HepG2 (cell line): ENCODE measurements at regions not wholly inside any gene's neighbourhood (a gene's known extent, or its start where the extent isn't known, plus 50 kb on each side); places are given as distances from the start of the nearest gene placed in this dataset.

Experiments
- ATAC-seq: fragments of 200-7000 bp; cut with Tn5 transposase; 3 replicates; pipeline ENCODE4 v1.9.1; 2020; ENCODE audit warnings: mild to moderate bottlenecking, moderate library complexity
- BruUV-seq: library from RNA; stranded (reverse); fragments of 400-500 nt; replicated peaks from 2 replicates; lab custom pipeline; 2021; lab: Mats Ljungman, UMichigan
- CTCF ChIA-PET: fragments of 300-600 bp; formaldehyde crosslinking; extraction: SDS; loops from one replicate; lab custom pipeline; 2021; ENCODE audit warnings: low total read pairs, inconsistent platforms, low intra/inter-chr PET ratio; lab: Yijun Ruan, JAX
- POLR2A ChIA-PET: fragments of 350-600 bp; sonication (Branson Sonifier 250); formaldehyde crosslinking; loops from one replicate; lab custom pipeline; 2020; ENCODE audit warnings: antibody characterized with exemption, inconsistent platforms; lab: Yijun Ruan, JAX
- DNase-seq: peaks from one replicate; pipeline ENCODE4 v3.0.0-alpha.2; 2015; ENCODE audit warnings: low spot score
- FAIRE-seq: peaks from 3 replicates; lab custom pipeline; 2011; peaks lifted over from hg19 to GRCh38; lab: Jason Lieb, UNC
- H2AFZ ChIP-seq: one replicate; pipeline ENCODE4 v1.6.1; 2011; ENCODE audit warnings: low read length, inconsistent platforms
- H3K27ac ChIP-seq: fragments of 300-600 bp; 3 replicates; pipeline ENCODE4 v1.8.0; 2011; ENCODE audit warnings: mixed run types, mild to moderate bottlenecking, mixed read lengths, low read length, inconsistent platforms; ENCODE audit not compliant: insufficient read depth; ENCODE audit errors: extremely low read length
- H3K27me3 ChIP-seq, 2 experiments: fragments of 200-600 bp in 1 of 2; 2 replicates in 1 of 2; 3 replicates in 1 of 2; pipeline versions ENCODE4 v1.6.0 to v1.8.0; 2011; ENCODE audit warnings: low read length in 2 of 2, mild to moderate bottlenecking in 2 of 2, moderate library complexity in 2 of 2, inconsistent platforms in 1 of 2; ENCODE audit not compliant: insufficient read depth in 2 of 2, control insufficient read depth in 1 of 2
- H3K36me3 ChIP-seq, 2 experiments: fragments of 200-600 bp in 1 of 2; replicated peaks in 1 of 2; 2 replicates in 1 of 2; 3 replicates in 1 of 2; pipeline versions ENCODE4 v1.5.1 to v1.8.0; 2011; ENCODE audit warnings: low read length in 2 of 2, inconsistent platforms in 1 of 2; ENCODE audit not compliant: insufficient read depth in 2 of 2, control insufficient read depth in 1 of 2
- H3K4me1 ChIP-seq: 2 replicates; pipeline ENCODE4 v1.5.1; 2012; ENCODE audit warnings: low read length, inconsistent platforms; ENCODE audit not compliant: insufficient read depth
- H3K4me2 ChIP-seq: 2 replicates; pipeline ENCODE4 v1.6.0; 2011; ENCODE audit warnings: low read depth, low read length, inconsistent platforms
- H3K4me3 ChIP-seq, 3 experiments: fragments of 200-600 bp in 1 of 3; sonication (generic), shearing (Covaris generic) in 1 of 3; replicated peaks in 1 of 3; 2 replicates each; pipeline ENCODE4 v1.5.1; 2011 to 2016; ENCODE audit warnings: low read length in 3 of 3, inconsistent platforms in 2 of 3, low read depth in 2 of 3, mild to moderate bottlenecking in 2 of 3, control low read depth in 1 of 3, mixed read lengths in 1 of 3; ENCODE audit not compliant: insufficient read depth in 1 of 3
- H3K79me2 ChIP-seq: one replicate; pipeline ENCODE4 v1.6.1; 2011; ENCODE audit warnings: low read length, inconsistent platforms; ENCODE audit not compliant: insufficient read depth
- H3K9ac ChIP-seq: 2 replicates; pipeline ENCODE4 v1.6.0; 2011; ENCODE audit warnings: mild to moderate bottlenecking, low read depth, low read length, inconsistent platforms; ENCODE audit not compliant: insufficient read depth
- H3K9me3 ChIP-seq: 2 replicates; pipeline ENCODE4 v1.5.1; 2012; ENCODE audit warnings: mild to moderate bottlenecking, low read length
- H4K20me1 ChIP-seq: 2 replicates; pipeline ENCODE4 v1.6.0; 2011; ENCODE audit warnings: inconsistent platforms, mild to moderate bottlenecking, low read length, moderate library complexity; ENCODE audit not compliant: insufficient read depth
- ETS1 ChIP-seq: sonication (generic); formaldehyde crosslinking; IDR thresholded peaks from 2 replicates; pipeline ENCODE4 v1.4.0; 2020; ENCODE audit warnings: missing genetic modification reagents
- HDAC6 ChIP-seq: fragments of 200-600 bp; sonication (generic); IDR thresholded peaks from 2 replicates; pipeline ENCODE4 v1.7.0; 2017; ENCODE audit warnings: mild to moderate bottlenecking, antibody characterized with exemption, low read length, low read depth
- KLF11 ChIP-seq: IDR thresholded peaks from 2 replicates; pipeline ENCODE4 v1.6.1; 2016; ENCODE audit warnings: missing compliant biosample characterization
- MBD4 ChIP-seq: IDR thresholded peaks from 2 replicates; pipeline ENCODE4 v1.6.1; 2012; ENCODE audit warnings: low read length, inconsistent platforms, borderline replicate concordance
- MTA3 ChIP-seq: sonication (generic); formaldehyde crosslinking; IDR thresholded peaks from 2 replicates; pipeline ENCODE4 v1.4.0; 2020; ENCODE audit warnings: missing genetic modification reagents
- POLR2A ChIP-seq, 2 experiments: IDR thresholded peaks; 2 replicates each; pipeline ENCODE4 v1.6.1; 2011; ENCODE audit warnings: low read depth in 2 of 2, low read length in 2 of 2, mild to moderate bottlenecking in 1 of 2, moderate library complexity in 1 of 2; ENCODE audit not compliant: insufficient read depth in 1 of 2
- STAG1 ChIP-seq: sonication (generic); formaldehyde crosslinking; IDR thresholded peaks from 2 replicates; pipeline ENCODE4 v1.4.0; 2020; ENCODE audit warnings: missing genetic modification reagents
- THAP11 ChIP-seq: IDR thresholded peaks from 2 replicates; pipeline ENCODE4 v1.6.1; 2016; ENCODE audit warnings: missing biosample characterization, missing genetic modification reagents
- YEATS2 ChIP-seq: sonication (generic); formaldehyde crosslinking; IDR thresholded peaks from 2 replicates; pipeline ENCODE4 v1.4.0; 2020; ENCODE audit warnings: missing genetic modification reagents, borderline replicate concordance
- ZFAT ChIP-seq: sonication (generic); formaldehyde crosslinking; conservative IDR thresholded peaks from 2 replicates; pipeline ENCODE4 v1.8.1; 2023; ENCODE audit warnings: missing genetic modification reagents, inconsistent platforms
- ZNF335 ChIP-seq: sonication (generic); formaldehyde crosslinking; IDR thresholded peaks from 2 replicates; pipeline ENCODE4 v1.4.0; 2020; ENCODE audit warnings: missing genetic modification reagents
- ZNF629 ChIP-seq: sonication (generic); formaldehyde crosslinking; conservative IDR thresholded peaks from 2 replicates; pipeline ENCODE4 v1.5.0; 2020; ENCODE audit warnings: missing genetic modification reagents
- ZNF672 ChIP-seq: sonication (generic); formaldehyde crosslinking; IDR thresholded peaks from 2 replicates; pipeline ENCODE4 v1.8.1; 2022; ENCODE audit warnings: missing genetic modification reagents
- WGBS: methylation state at CpG from one replicate; pipeline ENCODE4 v1.1.6; 2017; ENCODE audit warnings: low lambda C conversion rate; 5-methylcytosine and 5-hydroxymethylcytosine counted together
- in situ Hi-C: cut with HindIII; loops from 2 replicates; pipeline ENCODE4 v1.10.0; 2017; ENCODE audit warnings: low pct_unique_long_range_greater_than_20kb; ENCODE audit not compliant: extremely low pct_ligation_motif_present
- intact Hi-C: fragments of 100-400 bp; cut with micrococcal nuclease; formaldehyde crosslinking; loops from one replicate; pipeline ENCODE4 v1.10.0; 2022; ENCODE audit not compliant: unreplicated experiment
- TF ChIP-seq, protein P1 (sequence below): sonication (generic); formaldehyde crosslinking; IDR thresholded peaks from 2 replicates; pipeline ENCODE4 v1.5.1; 2020; ENCODE audit warnings: missing genetic modification reagents, mild to moderate bottlenecking, borderline replicate concordance
- TF ChIP-seq, protein P2 (sequence below): sonication (generic); formaldehyde crosslinking; IDR thresholded peaks from 2 replicates; pipeline ENCODE4 v1.8.0; 2022; ENCODE audit warnings: missing genetic modification reagents, low read depth, mild to moderate bottlenecking, borderline replicate concordance

GRCh38 chr2:156110890-156111289, 221.6 kb downstream of the NR4A2 start:
- Histone ChIP-seq H3K36me3 (no peaks in the 10 kb centered on the region), H3K4me2 (no peak overlapping the region), H2AFZ (no peak overlapping the region), H3K9ac (no peak overlapping the region), H4K20me1 (no peaks in the 10 kb centered on the region), H3K4me1 (no peaks in the 10 kb centered on the region), H3K27me3 (no peaks in the 10 kb centered on the region), H3K4me3 (no peak overlapping the region), H3K27ac (no peak overlapping the region), H3K9me3 (no peaks in the 10 kb centered on the region), H3K79me2 (no peaks in the 10 kb centered on the region)
- no TSS peak for BruUV-seq
- peak; percentile 87 for ATAC-seq
- WGBS, result 37% methylated on average over 2 of the region's 2 CpGs
- POLR2A ChIA-PET, result no interaction called here
- TF ChIP-seq STAG1 (CRISPR knock-in tag), result peak; percentile 45
- TF ChIP-seq, protein P1, sequence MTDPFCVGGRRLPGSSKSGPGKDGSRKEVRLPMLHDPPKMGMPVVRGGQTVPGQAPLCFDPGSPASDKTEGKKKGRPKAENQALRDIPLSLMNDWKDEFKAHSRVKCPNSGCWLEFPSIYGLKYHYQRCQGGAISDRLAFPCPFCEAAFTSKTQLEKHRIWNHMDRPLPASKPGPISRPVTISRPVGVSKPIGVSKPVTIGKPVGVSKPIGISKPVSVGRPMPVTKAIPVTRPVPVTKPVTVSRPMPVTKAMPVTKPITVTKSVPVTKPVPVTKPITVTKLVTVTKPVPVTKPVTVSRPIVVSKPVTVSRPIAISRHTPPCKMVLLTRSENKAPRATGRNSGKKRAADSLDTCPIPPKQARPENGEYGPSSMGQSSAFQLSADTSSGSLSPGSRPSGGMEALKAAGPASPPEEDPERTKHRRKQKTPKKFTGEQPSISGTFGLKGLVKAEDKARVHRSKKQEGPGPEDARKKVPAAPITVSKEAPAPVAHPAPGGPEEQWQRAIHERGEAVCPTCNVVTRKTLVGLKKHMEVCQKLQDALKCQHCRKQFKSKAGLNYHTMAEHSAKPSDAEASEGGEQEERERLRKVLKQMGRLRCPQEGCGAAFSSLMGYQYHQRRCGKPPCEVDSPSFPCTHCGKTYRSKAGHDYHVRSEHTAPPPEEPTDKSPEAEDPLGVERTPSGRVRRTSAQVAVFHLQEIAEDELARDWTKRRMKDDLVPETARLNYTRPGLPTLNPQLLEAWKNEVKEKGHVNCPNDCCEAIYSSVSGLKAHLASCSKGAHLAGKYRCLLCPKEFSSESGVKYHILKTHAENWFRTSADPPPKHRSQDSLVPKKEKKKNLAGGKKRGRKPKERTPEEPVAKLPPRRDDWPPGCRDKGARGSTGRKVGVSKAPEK (CRISPR knock-in tag), result no peak
- in situ Hi-C loops (no loop called here), intact Hi-C loops (loop anchor here (1.0 kb wide), 1 partner anchor 478 kb away; no protein-coding TSS in a partner anchor)
- peak; percentile 42 for FAIRE-seq
- CTCF ChIA-PET, result no interaction called here
- DNase-seq, result peak; percentile 24

- ATAC-seq (no peak), DNase-seq (no peak), FAIRE-seq (no peak)
- Histone ChIP-seq H3K4me2 (no peak overlapping the region), H3K4me1 (no peaks in the 10 kb centered on the region), H2AFZ (no peak overlapping the region), H3K9me3 (no peaks in the 10 kb centered on the region), H3K27me3 (no peaks in the 10 kb centered on the region), H3K79me2 (no peaks in the 10 kb centered on the region), H4K20me1 (no peaks in the 10 kb centered on the region), H3K4me3 (no peak overlapping the region), H3K27ac (no peak overlapping the region), H3K36me3 (no peaks in the 10 kb centered on the region), H3K9ac (no peak overlapping the region)
- POLR2A ChIA-PET, result no interaction called here
- TF ChIP-seq MBD4 (no peak), POLR2A (IDR thresholded peaks at IDR 0.05; ENCODE audit: insufficient read depth in 1 of 2, low read depth in 2 of 2, low read length in 2 of 2) (no peak), ZNF629 (CRISPR knock-in tag) (no peak), MTA3 (CRISPR knock-in tag) (no peak), ZNF672 (CRISPR knock-in tag) (no peak), ZNF335 (CRISPR knock-in tag) (no peak), ZFAT (CRISPR knock-in tag) (no peak), THAP11 (CRISPR knock-in tag) (no peak), KLF11 (no peak), HDAC6 (no peak), YEATS2 (CRISPR knock-in tag) (no peak), ETS1 (CRISPR knock-in tag) (no peak)
- TF ChIP-seq, protein P2, sequence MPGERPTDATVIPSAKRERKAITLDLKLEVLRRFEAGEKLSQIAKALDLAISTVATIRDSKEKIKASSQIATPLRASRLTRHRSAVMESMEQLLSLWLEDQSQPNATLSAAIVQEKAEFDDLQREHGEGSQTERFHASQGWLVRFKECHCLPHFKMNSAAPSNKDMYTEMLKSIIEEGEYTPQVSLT (CRISPR knock-in tag), result no peak
- in situ Hi-C loops, result no loop called here
- no TSS peak for BruUV-seq
- WGBS, result 86% methylated on average over 1 of the region's 1 CpG
- CTCF ChIA-PET, result no interaction called here
- intact Hi-C loops, result no loop called here
These were observed 233.1 kb downstream of the NR4A2 start for GRCh38 chr2:156099382-156099781.
